ENCODE measurements at regions not wholly inside any gene's neighbourhood (a gene's known extent, or its start where the extent isn't known, plus 50 kb on each side); places are given as distances from the start of the nearest gene placed in this dataset.
"Not testable (repeated sequence)": the region's sequence is repeated elsewhere in the genome, so short reads cannot be mapped to it uniquely, and the experiment has no call there.

GRCh38 chr12:40431169-40431568 is 206.4 kb downstream of the LRRK2 start:
- DNase-seq: no peak

GRCh38 chr12:40435251-40435650 is 210.5 kb downstream of the LRRK2 start:
- no peak for DNase-seq

- DNase-seq: no peak
These were observed 211.2 kb downstream of the LRRK2 start for GRCh38 chr12:40435951-40436350.

DNA sequence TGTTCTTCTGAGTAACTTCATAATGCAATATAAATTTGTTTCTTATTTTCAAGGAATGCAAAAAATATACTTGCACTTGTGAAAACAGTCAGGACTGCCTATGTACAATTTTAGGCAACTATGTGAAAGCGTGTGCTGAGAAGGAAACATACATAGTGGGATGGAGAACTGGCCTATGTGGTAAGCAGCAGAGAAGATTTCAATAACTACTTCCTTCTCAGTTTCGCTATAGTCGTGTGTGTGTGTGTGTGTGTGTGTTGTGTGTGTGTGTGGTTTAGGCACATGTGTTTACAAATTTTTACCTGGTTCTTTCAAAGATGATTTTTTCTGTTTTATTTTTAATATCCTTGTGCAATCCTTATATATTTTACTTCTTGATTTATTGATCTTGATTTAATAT is 211.8 kb downstream of the LRRK2 start:
- no peak for DNase-seq

GRCh38 chr12:40439771-40440492 is 215.1 kb downstream of the LRRK2 start:
- DNase-seq: no peak

- DNase-seq: no peak
These were observed 219.4 kb downstream of the LRRK2 start for GRCh38 chr12:40444174-40444573.

DNA sequence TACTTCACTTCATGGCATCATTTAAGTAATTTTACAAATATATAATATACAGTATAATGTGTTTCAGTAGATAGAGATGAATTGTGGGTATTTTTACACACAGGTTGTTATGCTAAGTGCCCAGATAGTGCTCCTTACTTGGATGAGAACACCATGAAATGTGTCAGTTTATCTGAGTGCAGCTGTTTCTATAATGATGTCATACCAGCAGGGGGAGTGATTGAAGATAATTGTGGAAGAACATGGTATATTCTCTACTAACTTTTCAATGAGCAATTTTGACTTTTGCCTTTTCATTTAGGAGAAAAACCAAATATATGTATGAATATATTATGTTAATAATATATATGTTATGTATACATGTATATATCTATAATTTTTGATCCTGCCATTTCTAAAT is 221.6 kb downstream of the LRRK2 start:
- no peak for DNase-seq

DNA sequence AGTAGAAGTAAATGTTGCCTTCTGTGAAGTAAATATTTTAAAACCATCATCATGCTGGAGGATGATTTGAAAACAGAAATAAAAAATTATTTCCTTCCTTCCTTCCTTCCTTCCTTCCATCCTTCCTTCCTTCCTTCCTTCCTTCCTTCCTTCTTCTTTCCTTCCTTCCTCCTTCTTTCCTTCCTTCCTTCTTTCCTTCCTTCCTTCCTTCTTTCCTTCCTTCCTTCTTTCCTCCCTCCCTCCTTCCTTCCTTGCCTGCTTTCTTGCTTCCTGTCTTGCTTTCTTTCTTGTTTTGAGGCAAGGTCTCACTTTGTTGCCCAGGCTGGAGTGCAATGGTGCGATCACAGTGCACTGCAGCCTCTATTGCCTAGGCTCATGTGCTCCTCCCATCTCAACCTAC is 223.7 kb downstream of the LRRK2 start:
- not testable (repeated sequence) for DNase-seq

GRCh38 chr12:40451661-40452060 is 226.9 kb downstream of the LRRK2 start:
- no peak for DNase-seq

GRCh38 chr12:40464121-40464520 is 228.1 kb upstream of the CNTN1 start:
- no peak for DNase-seq

GRCh38 chr12:40469736-40470135 is 222.5 kb upstream of the CNTN1 start:
- peak in 1 of 14 donors; percentile 93 for DNase-seq

GRCh38 chr12:40473962-40474361 is 218.3 kb upstream of the CNTN1 start:
- no peak for DNase-seq

GRCh38 chr12:40474630-40475029 is 217.6 kb upstream of the CNTN1 start:
- no peak for DNase-seq

DNA sequence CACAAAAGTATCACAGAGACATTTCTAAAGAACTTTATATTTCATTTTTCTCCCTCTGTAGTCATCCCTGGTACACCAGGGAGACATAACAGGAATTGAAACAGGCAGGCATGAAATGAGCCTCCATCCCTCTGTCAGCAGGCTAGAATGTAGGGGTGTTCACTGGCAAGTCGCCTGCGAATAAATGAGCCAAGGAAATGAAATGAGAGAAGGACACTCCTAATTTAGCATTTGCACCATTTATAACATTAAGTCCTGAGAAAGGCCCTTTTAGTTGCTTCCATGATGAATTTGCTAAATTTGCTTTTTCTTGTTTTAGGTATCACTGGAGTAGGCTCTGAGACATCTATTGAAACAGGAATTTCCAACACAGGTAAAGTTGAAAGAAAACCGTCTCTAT is 192.4 kb upstream of the CNTN1 start:
- DNase-seq: peak in 1 of 14 donors; percentile 19

GRCh38 chr12:40502322-40502721 is 189.9 kb upstream of the CNTN1 start:
- no peak for DNase-seq

DNA sequence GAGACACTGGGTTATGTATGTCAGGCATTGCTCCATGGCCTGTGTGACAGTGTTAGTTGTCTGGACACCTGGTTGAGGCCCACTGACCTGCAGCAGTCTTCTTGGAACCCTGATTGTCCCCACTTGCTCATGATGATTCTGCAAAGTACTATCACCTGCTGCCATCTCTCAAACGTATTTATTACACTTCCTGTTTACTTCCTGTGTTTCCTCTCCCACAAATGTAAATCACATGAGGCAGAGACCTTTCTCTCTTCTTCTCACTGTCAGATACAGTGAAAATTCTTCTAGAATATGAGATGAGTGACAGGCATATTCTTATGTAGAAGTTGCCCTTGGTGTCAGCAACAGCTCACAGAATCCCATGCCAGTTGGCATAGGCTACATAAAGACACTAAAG is 186.9 kb upstream of the CNTN1 start:
- no peak for DNase-seq

- no peak for DNase-seq
These were observed 183.8 kb upstream of the CNTN1 start for GRCh38 chr12:40508421-40508820.

- DNase-seq: no peak
These were observed 180.9 kb upstream of the CNTN1 start for GRCh38 chr12:40511341-40511740.

DNA sequence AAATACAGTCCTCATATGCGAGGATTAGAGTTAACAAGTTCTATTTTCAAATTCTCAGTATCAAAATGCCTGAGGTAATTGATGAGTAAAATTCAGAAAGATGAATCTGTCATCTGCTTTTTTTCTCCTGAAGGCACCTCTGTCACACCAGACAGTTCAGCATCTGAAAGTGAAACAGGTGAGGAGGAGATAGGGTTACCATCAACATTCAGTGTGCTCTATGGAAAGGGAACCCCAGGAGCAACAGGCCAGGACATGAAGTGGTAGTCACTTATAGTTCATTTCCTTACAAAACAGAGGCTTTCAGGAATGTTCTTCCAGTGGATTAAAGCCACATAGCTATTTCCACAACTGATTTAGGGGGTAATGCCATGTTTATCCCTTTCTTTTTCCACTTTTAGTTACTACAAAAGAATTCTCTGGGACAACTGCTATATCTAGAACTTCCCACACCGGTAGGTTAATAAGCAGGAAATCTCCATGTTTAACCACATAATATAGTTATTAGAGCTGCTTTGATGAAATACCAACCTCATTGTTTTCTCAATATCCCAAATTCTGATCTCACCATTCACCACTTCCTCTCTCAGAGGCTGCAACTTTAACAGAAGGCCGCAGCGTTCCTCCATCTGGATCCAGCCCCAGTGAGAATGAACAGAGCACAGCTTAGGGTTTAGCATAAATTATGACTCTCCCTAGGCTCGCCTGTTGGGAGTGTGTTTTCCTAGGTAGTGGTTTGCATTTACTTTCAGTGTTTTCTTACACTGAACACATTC is 177.0 kb upstream of the CNTN1 start:
- no peak for DNase-seq

- no peak for DNase-seq
These were observed 169.4 kb upstream of the CNTN1 start for GRCh38 chr12:40522837-40523236.

DNA sequence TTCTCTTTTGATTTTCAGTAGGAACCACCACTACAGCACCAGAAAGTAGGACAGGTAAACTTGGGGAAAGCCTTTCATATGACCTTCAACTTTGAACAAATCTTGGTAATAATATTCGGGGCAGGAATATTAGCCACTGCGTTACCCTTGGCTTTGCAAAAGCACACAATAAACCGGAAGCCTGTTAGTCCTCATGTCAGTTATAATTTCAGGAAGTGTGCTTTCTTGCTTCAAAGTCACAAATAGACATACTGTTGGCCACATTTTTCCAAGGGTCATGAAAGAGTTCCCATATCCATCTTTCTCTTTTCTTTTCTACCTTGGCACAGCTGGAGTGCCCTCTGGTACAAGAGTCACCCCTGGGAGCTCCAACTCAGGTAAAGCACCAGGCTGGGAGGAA is 167.2 kb upstream of the CNTN1 start:
- no peak for DNase-seq

DNA sequence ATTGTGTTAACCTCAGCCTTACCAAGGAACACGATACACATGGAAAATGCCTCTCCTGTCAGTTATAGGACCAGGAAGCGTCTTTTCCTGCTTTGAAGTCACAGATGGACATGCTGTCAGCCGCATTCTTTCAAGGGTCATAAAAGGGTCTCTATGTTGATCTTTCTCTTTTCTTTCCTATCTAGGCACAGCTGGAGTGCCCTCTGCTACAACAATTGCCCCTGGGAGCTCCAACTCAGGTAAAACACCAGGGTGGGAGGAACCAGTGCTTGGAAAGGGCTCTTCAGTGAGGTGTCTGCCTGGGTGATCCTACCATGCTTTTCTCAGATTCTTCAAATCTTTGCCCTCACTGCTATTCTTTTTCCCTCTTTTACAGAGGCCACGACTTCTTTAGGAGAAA is 157.4 kb upstream of the CNTN1 start:
- DNase-seq: no peak

DNA sequence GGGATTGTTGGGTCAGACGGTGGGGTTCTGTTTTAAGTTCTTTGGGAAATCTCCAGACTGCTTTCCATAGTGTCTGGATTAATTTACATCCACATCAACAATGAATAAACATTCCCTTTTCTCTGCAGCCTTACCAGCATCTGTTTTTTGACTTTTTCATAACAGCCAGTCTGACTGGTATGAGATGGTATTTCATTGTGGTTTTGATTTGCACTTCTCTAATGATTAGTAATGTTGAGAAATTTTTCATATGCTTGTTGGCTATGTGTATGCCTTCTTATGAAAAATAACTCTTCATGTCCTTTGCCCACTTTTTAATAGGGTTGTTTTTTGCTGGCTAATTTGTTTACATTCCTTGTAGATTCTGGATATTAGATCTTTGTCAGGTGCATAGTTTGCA is 140.8 kb upstream of the CNTN1 start:
- no peak for DNase-seq

GRCh38 chr12:40552868-40553267 is 139.4 kb upstream of the CNTN1 start:
- no peak for DNase-seq
